Activated naive CD4-positive, alpha-beta T cell treated with anti-CD3 and anti-CD28 coated beads, Interleukin-2, amount 50 U/mL, for 16 hours (primary cell): ENCODE measurements at regions not wholly inside any gene's neighbourhood (a gene's known extent, or its start where the extent isn't known, plus 50 kb on each side); places are given as distances from the start of the nearest gene placed in this dataset.
"Not testable (repeated sequence)": the region's sequence is repeated elsewhere in the genome, so short reads cannot be mapped to it uniquely, and the experiment has no call there.

Experiments used
- DNase-seq: peaks from one replicate; pipeline ENCODE4 v3.0.0-alpha.2; 2020

DNA sequence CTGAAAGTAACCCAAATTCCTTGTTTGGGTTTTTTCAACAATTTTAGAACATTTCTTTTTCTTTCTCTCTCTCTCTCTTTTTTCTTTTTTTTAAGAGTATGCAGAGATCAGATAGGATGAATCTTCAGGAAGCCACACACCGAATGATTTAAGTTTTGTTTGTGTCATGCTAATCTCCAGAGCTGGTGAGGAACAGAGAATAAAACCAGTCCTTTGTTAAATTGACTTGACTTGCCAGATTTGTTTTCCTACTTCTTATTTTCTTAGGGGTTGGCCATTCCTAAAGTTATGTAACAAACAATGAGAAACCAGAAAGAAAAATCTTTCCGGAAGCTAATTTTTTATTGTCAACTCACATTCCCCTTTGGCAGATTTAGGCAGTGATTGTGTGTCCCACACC, 1669.3 kb upstream of the CDH6 start:
- no peak for DNase-seq

DNA sequence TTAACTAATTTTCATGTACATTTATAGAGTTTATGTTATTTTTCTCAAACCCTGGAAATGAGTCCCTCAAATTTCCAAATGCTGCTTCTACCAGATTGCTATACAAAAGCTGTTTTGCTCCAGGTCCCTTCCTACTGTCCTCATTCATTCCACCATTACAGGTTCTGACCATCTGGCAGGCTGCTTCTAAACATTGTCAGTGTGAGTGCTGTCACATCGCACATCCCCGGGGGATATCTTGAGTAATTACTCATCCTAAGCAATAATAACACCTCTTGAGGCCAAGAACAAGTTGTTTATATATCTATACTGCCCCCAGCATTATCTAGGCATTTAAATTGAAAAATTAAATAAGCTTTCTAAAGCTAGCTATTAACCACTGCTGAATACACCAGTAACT, 1675.3 kb upstream of the CDH6 start:
- no peak for DNase-seq

DNA sequence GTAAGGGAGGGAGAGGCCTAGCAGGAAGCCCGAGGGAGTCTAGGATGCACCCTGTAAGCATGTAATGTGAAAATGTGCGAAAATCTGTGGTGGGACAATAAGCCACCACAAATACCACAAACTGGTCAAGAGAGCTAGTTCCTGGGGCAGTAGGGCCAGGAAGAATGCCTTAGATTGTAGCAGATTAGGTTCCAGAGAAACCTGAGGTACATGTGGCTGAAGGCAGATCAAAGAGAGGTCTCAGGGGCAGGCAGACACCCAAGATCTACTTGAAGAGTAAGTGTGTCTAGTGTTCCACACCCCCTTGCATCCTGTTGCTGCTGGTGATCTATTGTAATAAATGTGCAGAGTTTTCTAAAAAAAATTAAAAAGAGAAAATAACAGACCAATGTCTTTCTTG, 1677.3 kb upstream of the CDH6 start:
- no peak for DNase-seq

DNA sequence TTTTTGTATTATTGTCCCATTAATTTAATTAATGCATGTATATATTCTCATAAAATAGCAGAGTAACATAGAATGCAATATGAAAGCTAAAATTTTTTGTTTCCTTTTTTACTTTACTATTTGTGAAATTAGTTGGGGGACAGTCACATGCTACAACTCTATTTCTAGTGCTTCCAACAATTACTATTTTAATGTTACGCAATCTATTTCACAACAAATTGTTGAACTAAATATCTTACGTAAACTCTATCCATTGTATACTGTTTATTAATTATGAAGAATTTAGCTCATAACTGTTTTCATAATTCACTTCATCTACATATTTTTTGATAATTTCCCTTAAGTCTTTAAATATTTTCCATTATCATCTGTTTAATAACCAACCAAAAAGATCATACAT, 1685.4 kb upstream of the CDH6 start:
- DNase-seq: no peak

DNA sequence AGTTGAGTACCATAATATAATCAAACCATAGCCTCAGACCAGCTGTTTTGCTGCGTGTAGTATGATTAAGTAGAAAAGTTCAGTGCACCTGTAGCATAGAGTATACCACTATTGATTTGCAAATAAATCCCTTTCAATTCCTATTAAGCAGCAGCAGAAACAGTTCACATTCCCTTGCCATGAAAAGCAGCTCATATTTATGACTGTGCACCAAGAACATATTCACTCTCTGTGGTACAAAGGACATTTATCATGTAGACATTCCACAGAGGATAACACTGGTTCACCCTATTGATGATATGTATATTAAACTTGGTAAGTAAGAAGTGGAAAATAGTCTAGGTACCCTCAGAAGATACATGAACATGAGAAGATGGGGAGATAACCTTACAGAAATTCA, 1689.1 kb upstream of the CDH6 start:
- DNase-seq: no peak

DNA sequence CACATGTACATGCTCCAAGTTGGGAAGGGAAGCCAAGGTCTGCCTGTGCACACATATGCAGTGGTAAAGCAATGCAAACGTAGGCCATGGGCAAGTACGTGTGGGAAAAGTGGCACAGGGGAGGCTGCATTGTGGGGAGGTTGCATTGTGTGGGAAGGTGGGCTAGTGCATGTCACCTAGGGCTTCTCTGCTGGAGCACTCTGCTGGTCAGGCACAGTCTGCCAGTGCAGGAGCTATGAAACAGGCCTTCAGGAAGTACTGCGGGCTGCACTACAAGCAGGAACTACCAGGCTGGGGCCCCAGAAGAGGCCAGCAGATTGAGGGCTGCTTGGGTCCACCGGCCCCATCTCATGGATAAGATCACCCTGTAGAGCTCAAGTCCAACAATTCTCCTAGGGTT, 1694.6 kb upstream of the CDH6 start:
- no peak for DNase-seq

DNA sequence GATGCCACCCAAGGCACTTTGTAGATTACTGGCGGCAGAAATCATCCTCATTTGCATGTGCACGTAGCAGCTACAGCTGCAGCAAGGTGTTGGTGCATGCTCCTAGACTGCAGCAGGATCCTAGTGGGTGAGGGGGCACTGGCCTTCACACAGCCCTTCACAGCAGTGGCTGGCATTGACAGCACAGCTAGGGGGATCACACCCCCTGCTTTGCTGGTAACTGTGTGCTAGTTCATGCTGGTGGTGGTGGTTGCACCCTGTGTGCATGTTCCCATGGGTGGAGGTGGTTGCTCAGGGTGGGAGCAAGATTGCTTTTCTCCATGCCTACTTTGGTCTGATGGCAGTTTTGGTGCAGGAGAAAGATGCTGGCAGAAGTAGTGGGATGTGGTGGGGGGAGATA, 1695.1 kb upstream of the CDH6 start:
- no peak for DNase-seq

DNA sequence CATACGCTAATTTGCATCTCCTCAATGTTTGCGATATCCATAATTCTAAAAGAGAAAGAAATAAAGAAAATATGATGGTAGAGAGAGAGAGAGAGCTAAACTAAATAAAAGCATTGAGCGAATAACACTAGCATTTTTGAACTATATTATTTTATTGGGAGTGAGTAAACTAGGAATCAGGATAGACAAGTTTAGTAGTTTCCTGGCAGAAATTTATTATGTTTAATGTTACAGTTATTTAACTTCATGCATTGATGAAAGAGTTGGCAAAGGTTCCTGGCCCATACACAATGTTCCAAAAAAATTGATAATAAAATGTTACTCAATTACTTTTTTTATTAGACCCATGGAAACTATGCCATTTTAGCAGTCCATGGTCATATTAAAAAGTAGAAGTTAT, 1708.2 kb upstream of the CDH6 start:
- DNase-seq: no peak

DNA sequence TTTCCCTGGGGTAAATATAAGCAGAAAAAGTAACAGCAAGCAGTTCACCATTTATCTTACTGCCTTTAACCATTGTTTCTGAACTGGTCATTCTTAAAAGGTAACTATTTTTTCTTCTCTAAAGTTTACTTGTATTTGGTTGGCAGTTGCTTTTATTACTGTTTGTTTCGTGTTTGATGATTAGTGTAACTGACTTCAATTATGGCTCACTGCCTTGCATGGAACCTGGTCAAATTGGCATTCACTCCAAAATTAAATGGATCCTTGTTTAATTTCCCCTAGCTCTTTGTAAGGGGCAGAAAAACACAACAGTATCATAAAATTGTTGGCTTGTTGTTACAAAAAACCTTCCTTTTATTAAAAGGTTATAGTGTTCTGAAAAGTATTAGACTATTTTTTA, 1723.9 kb upstream of the CDH6 start:
- no peak for DNase-seq

DNA sequence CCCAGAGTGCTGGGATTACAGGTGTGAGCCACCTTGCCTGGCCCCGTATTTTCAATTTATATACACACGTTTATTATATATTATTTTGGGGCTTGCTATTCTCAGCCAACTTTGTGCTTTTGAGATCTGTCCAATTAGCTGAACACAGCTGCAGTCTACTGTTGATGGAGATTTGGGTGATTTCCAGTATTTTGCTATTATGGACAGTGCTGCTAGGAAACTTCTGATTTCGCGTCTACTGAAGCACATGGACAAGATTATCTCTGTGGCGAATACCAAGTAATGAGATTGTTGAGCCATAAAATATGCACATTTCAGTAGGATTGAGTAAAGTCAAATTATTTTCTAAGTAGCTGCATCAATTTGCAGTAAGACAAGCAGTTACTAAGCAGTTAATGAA, 1731.2 kb upstream of the CDH6 start:
- no peak for DNase-seq

DNA sequence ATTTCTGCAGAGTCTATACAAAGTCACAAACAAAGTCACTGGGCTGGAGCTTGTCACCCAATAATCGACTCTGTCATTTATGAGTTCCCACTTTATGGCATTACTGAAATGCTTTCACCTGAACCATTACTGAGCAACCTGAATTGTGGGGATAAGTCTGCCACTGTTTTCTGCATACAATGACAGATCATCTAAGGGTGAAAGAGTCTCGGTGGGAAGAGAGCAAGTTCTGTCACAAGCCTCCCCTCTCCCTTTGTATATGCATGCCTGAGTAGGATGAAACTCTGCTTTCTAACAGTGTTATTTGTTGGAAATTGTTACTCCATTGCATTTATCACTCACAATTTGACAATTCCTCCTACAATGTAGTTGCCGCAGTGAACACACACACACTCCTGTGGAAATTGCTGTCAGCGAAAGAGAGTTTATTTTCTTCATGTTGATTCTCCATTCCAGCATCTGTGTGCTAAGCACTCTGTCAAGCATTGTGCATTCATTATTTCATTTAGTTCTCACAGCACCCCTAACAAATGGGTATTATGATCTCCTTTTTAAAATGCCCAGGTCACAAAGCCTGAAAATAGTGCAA, 1732.4 kb upstream of the CDH6 start:
- no peak for DNase-seq

DNA sequence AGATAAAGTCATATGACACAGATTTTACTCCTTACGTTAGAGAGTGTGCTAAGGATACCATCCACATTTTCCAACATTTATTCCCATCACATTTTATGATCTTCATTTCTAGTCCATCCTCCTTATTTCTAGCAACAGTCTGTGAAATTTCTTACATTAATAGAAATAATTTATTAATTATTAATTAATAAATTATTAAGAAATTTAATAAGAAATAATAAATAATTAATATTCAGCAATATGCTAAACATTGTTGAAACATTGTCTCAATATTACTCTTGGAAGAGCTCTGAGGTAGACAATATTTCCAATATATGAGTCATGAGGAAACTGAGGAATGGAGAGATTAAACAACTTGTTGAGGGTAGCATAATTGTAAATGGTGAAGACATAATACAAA, 1742.5 kb upstream of the CDH6 start:
- not testable (repeated sequence) for DNase-seq

DNA sequence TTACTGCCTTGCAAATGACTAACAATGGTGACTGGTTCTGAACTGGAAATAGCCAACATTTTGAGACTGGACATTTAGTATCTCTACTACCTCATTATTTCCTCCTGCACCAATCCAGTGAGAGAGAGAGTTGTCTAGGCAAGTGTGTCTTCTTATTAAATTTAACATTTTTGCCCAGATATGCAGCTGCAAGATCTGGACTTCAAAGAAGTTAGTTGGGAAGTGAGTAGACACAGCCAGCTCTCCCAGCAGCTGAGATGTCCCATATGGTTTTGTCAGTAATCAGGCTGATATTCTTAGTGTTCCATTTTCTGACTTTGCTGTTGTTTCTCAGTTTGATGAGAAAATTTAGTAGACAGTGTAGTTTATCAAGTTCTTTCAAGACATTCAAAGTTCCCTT, 1778.8 kb upstream of the CDH6 start:
- no peak for DNase-seq

DNA sequence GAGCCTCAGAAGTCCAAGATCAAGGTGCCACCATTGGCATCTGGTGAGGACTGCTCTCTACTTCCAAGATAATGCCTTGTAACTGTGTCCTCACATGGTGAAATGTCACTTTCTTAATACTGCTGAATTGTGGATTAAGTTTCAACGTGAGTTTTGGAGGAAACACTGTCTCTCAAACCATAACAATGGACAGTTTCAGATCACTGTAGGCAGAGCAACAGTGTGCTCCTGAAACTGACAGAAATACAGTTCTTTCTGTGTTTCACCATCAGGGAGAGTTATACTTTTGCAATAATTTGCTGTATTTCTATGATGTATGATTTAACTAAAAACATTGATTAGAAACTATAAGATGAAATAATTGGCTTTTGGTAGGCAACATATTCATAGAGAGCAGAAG, 1780.5 kb upstream of the CDH6 start:
- DNase-seq: no peak

DNA sequence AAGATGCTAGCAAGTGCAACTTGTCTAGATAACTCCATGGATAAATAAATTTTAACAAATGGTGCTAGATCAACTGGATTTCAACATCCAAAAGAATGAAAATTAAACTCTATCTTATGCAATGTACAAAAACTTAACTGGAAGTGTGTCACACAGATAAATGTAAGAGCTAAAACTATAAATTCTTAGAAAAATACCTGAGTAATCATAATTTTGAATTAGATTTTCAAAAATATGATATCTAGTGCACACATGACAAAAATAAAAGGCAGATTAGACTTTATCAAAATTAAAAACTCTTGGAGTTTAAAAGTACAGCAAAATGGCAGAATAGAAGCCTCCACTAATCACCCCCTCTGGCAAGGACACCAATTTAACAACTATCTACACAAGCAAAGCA, 1791.2 kb upstream of the CDH6 start:
- DNase-seq: no peak

DNA sequence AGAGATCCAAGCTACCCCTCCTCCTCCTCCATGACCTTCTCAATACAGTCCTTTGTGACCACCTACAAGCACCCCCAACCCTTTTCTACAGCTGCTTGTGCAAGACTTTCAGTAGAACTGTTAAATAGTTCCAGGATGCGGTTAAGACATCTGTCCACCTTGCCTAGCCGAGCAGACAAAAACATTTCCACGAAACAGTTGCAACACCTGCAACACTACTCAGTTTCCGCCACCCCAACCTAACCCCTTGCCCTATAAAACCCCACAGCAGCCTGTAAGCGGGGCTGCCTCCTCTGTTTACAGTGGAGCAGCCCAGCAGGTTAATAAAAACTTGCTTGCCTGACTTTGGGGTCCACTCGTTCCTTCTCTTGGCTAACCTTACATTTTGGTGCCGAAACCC, 1803.5 kb upstream of the CDH6 start:
- no peak for DNase-seq

DNA sequence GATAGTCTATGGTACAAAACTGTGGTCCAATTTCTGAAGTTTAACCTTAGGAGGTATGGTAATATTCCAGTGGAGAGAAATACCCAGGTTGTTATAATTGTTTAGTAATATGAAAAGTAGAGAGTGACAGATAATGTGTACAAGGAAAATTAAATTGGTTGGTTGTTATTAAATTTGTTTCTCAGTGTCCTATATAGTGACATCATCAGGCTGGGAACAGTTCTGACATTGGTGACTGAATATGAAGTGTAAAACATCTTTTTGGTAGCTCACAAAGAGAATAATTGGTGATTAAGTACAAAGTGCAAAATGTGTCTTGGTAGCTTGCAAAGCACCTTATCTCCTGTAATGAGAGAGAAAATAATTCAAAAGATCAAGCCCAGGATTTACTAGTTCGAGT, 1806.1 kb upstream of the CDH6 start:
- DNase-seq: no peak

DNA sequence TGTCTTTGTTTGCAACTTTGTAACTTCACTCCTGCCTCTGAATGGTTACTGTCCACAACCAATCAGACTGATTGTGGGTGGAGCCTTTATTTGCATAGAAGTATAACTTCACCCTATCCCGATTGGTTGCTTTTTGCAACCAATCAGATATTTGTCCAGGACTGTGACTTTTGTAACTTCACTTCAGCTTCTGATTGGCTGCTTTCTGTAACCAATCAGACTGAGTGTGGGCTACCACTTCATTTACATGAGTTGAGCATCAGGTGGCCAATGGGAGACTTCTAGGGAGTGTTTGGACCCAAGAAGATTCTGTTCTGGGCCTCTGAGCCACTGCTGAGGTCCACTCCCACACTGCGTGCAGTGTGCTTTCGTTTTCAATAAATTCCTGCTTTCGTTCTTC, 1810.7 kb upstream of the CDH6 start:
- DNase-seq: no peak

DNA sequence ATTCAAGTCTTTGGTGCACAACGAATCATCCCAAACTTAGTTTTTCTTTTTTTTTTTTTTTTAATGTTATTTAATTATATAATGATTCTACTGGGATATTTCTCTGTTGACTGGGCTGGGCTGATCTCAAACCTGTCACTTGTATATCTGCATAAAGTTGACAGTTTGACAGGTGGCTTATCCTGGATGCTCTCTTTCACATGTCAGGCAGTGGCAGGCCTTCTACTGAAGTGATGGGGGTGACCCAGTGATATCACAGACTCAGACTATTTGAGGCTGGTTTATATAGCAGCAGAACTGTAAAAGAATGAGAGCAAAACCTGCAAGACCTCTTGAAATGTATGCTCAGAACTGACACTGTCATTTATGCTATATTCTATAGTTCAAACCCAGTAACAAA, 1813.5 kb upstream of the CDH6 start:
- DNase-seq: no peak

DNA sequence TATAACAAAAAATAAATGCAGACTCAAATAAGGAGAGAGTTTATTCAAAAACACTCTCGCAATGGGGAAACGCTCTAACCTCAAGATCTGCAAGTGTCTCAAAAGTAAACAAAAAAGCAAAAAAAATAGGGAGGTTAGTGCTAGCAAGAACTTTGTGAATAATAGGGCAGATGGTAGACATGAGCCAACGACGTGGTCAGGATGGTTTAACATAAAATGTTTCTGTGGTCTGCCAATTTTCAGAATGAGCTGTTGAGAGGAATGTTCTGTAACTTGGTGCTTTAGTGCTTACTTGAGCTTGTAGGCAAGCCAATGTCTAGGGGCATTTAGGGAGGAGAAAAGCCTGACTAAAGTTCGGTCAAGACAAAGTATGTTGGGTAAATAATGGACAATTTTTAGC, 1813.9 kb upstream of the CDH6 start:
- no peak for DNase-seq

DNA sequence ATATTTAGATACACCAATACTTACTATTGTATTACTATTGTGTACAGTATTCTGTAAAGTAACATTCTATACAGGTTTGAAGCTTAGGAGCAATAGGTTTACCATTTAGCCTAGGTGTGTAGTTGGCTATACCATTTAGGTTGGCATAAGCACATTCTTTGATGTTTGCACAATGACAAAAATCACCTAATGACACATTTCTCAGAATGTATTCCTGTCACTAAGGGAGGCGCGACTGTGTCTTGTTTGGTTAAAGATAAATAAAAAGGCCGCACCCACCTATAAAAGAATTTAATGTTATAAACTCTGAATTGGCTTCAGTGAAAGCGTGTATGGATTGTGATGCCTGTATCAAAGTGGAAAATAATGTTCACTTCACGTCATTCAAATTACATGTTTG, 1815.4 kb upstream of the CDH6 start:
- DNase-seq: no peak

DNA sequence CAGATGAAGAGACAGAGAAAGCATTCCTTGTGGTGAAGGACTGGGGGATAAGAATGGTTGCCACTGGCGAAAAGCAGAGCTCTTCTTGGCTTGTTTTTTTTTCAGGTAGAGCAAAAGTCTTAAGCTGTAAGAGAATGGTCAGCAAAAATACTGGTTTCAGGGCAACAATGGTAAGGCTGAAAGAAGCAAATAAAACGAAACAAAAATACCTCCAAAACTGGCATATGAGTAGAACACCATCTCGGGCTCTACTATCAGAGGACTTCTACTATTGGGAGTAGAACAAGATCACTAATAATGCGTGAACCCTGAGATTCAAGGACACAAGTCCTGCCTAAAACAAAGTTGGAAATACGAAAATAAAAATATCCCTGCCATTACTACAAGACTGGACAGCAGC, 1823.2 kb upstream of the CDH6 start:
- DNase-seq: no peak

DNA sequence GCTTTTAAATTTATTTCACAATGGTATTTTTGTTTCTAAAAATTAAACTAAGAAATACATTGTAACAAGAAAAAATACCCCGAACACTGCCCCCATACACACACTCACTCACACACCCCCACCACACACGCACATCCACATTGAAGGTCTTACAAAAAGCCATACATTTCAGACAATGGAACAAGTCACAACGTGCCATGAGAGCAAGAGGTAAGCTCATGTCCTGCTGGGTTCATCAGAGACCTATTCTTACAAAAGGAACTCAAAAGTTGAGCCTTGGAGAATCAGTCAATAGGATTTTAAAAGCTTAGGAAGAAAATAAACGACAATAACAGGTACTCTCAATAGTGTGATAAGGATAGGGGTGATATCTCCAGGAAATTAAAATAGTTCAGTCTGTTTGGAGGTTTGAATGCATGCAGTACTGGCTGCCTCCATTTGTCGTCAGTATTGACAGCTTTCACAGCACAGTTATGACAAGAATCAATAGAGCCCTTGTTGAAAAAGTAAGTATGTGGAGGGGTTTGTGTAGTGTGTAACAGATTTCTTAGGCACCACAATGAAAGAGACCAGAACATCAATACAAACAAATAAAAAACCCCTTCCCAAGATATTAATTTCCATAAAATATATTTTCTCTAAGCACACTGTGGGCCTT, 1826.2 kb upstream of the CDH6 start:
- DNase-seq: no peak

DNA sequence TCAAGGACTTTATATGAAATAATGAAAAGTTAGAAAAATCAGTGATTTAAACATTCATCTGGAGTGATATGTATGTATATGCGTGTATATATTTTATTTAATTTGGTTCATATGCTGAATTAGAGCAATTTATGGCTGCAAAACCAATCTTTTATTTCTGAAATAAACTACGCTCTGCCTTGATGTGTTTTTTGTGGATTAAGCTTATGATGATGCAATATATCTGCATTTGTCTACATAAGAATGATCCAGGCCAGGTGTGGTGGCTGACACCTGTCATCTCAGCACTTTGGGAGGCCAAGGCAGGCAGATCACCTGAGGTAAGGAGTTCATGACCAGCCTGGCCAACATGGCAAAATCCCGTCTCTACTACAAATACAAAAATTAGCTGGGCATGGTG, 1842.3 kb upstream of the CDH6 start:
- DNase-seq: no peak

DNA sequence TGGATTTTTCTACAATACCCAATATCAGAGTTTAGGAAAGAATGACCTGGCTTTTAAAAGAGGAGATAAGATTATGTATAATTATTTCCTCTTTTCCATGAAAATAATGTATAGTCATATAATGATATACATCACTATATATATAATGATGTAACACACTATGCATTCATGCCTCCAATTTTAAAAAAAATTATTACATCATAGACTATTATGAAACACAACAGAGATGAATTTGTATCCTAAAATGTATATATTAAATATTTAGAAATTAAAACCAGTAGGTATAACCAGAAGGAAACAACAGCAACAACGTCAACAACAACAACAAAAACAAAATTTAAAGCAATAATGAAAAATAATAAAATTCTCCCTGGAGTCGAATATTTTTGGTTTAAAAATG, 1856.5 kb upstream of the CDH6 start:
- no peak for DNase-seq

DNA sequence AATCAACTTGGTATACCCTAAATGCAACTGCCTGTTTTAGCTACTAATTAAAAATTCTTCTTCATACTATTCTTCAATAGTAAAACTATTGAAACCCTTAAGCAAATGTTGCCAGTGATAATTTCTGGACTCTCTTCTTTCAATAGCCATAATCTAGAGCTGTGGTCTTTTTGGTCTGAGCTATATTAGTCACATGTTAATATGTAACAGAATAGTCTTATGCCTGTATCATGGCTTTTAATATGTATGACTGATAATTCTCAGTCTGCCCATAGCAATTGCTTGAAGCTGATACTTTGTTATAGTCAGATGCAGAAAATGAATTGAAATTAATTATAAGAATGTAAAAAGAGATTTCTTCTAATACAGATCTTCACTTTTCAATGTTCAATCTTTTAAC, 1871.9 kb upstream of the CDH6 start:
- DNase-seq: no peak
